GM12878 (cell line): ENCODE measurements at regions not wholly inside any gene's neighbourhood (a gene's known extent, or its start where the extent isn't known, plus 50 kb on each side); places are given as distances from the start of the nearest gene placed in this dataset.

Source experiments
- ASH2L ChIP-seq: fragments of 300-600, 200-600 bp; sonication (generic); IDR thresholded peaks from 2 replicates; pipeline ENCODE4 v1.6.1; 2017; ENCODE audit warnings: low read depth, mild to moderate bottlenecking, borderline replicate concordance
- BCLAF1 ChIP-seq: fragments of 450-650 bp; IDR thresholded peaks from 2 replicates; pipeline ENCODE4 v1.6.1; 2017; ENCODE audit warnings: antibody characterized with exemption, mild to moderate bottlenecking, moderate library complexity
- BRCA1 ChIP-seq: IDR thresholded peaks from 2 replicates; pipeline ENCODE4 v1.6.1; 2011; ENCODE audit warnings: low read depth, low read length, improper control_type of control experiment
- CBFB ChIP-seq: IDR thresholded peaks from 2 replicates; pipeline ENCODE4 v1.6.1; 2016; ENCODE audit warnings: antibody characterized with exemption, low read depth
- IRF4 ChIP-seq: IDR thresholded peaks from 2 replicates; pipeline ENCODE4 v1.6.1; 2011; ENCODE audit warnings: low read depth, low read length
- JUNB ChIP-seq: IDR thresholded peaks from 2 replicates; pipeline ENCODE4 v1.6.1; 2016; ENCODE audit warnings: antibody characterized with exemption, mild to moderate bottlenecking
- JUND ChIP-seq: IDR thresholded peaks from 2 replicates; pipeline ENCODE4 v1.6.1; 2012; ENCODE audit warnings: low read depth, mild to moderate bottlenecking, low read length, improper control_type of control experiment, moderate library complexity
- NKRF ChIP-seq: fragments of 450-650 bp; conservative IDR thresholded peaks from 2 replicates; pipeline ENCODE4 v1.6.1; 2017; ENCODE audit warnings: mild to moderate bottlenecking, moderate library complexity
- POLR2AphosphoS5 ChIP-seq: IDR thresholded peaks from 2 replicates; pipeline ENCODE4 v1.6.1; 2011; ENCODE audit warnings: mild to moderate bottlenecking, low read length, inconsistent platforms
- PRDM15 ChIP-seq: fragments of 450-650 bp; formaldehyde crosslinking; IDR thresholded peaks from 2 replicates; pipeline ENCODE4 v1.4.0; 2020; ENCODE audit warnings: mild to moderate bottlenecking, moderate library complexity
- TCF7 ChIP-seq: IDR thresholded peaks from 2 replicates; pipeline ENCODE4 v1.6.1; 2014; ENCODE audit warnings: antibody characterized with exemption, borderline replicate concordance

GRCh38 chr16:85386467-85387170, 226.5 kb upstream of the GSE1 start (continued):
- no peak for TF ChIP-seq BRCA1
- no peak for TF ChIP-seq JUND
- TF ChIP-seq JUNB = no peak
- no peak for TF ChIP-seq IRF4
- no peak for TF ChIP-seq ASH2L
- no peak for TF ChIP-seq TCF7
- TF ChIP-seq CBFB = no peak
- no peak for TF ChIP-seq PRDM15 (CRISPR knock-in tag)
- TF ChIP-seq POLR2AphosphoS5 = no peak
- TF ChIP-seq BCLAF1 = no peak
- TF ChIP-seq NKRF = no peak
